Medulla oblongata (tissue), 1 donor: ENCODE measurements at regions not wholly inside any gene's neighbourhood (a gene's known extent, or its start where the extent isn't known, plus 50 kb on each side); places are given as distances from the start of the nearest gene placed in this dataset.
"Not testable (repeated sequence)": the region's sequence is repeated elsewhere in the genome, so short reads cannot be mapped to it uniquely, and the experiment has no call there.

Source experiments
- DNase-seq: peaks from one replicate; pipeline ENCODE4 v3.0.0-alpha.2; 2015; ENCODE audit errors: extremely low spot score

DNA sequence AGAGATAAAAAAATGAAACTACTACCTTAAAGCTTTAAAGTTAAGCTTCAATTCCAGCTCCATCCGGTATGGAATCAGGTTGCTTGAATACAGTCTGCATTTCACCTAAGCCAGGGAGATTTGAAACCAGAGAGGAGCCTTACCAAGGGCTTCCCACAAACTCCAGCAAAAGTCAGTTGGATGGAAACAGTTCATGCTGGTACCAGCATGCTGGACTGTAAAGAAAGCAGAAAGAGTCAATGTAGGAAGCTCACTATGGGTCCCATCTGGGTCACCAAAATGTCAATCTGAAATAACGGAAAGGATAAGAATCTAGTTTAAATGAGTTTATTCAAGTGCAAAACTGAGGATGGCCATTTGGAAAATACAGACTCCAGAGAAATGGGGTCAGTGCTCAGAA lies 65.3 kb downstream of the CDO1 start:
- no peak for DNase-seq

- no peak for DNase-seq
Observed at GRCh38 chr5:115749016-115749415, 67.4 kb downstream of the CDO1 start.

- not testable (repeated sequence) for DNase-seq
Observed at GRCh38 chr5:115739245-115739644, 77.2 kb downstream of the CDO1 start.

- no peak for DNase-seq
Observed at GRCh38 chr5:115738830-115739229, 77.6 kb downstream of the CDO1 start.

DNA sequence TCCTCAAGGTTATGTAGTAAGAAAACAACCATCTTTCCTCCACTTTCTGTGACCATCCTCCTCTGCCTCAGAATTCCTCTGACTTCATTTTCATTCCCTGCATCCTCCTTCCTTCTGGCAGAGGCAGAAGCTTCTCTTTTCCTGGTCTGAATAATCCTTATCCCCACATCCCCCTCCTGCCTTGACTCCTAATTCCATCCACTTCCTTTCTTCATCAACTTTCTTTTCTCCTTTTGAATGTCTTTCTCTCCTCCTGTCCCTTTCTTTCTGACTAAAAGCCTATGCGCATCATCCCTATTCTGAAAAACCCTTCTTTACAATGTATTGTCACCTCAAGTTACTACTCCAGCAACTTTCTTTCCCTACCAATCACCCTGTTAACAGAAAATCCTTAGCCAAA lies 79.0 kb downstream of the CDO1 start:
- no peak for DNase-seq

DNA sequence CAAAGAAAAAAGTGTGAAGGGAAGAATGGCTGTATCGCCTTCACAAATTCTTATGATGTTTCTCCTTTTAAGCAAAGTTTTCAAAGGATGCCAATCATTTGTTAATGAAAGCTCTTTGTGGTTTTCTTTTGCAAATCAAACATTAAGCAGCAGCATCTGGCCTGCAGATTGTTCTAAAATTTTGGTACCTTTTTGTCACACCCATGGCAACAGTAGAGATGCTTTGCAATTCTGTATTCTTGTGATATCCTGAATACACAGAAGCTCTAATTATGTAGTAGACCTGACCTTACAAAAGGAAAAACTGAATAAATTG lies 79.8 kb downstream of the CDO1 start:
- no peak for DNase-seq

DNA sequence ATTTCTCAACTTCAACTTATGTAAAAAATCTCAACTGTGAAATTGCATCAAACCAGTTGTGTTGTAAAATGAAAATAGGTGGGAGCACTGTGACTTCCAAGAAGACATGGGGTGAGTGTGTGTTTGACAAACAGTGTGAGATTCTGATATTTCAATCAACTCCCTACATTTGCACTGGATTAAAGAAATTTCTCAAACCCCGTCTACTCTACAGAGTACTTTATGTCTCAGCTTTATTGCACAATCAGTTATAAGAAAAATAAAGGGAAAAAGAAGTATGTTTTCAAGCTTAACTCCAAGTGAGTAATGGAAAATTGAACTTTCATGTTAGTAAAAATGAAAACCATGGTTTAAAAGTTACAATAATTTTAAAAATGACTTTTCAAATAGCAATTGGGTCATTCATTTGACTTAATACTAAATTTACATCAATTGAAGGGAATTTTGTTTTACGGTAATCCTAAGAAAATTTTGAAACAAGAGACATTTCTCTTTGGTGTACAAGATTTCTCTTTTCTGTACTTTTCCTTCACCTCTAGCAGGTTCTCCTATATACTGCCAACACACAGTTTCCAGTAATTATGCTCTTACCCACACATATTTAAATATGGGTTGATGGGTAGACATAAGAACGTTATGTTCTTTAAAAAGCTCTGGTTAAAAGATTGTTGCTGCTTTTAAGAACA lies 80.3 kb downstream of the CDO1 start:
- no peak for DNase-seq

DNA sequence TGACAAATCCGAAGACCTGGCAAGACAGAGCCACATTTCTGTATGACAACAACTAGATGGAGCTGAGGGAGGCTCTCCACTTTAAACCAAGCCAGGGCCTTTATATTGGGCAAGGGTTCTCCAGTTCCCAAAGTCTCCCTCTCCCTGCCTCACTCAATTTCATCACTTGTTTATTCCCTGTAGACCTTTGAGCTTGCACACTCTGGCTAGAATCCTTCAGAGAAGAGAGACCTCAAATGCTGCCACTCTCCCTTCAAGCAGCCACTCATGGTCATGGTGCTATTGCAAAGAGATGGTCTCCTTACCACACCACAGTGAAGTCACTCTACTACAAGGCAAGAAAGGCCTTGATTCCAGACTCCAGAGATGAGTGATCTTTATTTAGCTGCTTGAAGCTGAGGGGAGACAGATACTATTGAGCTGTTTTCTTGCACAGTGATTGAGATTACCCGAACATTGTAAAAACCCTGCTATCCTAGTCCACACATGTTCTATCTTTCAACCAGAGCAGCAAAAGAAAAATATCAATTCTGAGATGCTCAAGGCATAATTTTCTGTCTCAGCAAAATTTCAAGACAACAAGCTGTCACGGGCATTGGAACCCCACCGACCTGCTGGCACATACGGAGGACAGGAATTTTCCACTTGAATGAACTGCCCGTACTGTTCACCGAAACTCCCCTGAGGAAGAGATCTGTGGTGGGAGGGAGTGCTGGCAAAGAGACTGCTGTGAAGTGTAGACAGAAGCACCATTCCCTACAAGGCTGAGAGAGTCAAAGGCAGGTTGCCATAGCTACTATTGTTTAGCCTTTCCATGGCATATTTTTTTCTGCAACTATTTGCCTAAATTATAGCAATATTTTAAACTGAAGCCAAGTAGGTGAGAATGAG lies 81.1 kb downstream of the CDO1 start:
- no peak for DNase-seq

- no peak for DNase-seq
Observed at GRCh38 chr5:115733607-115734006, 82.9 kb downstream of the CDO1 start.

DNA sequence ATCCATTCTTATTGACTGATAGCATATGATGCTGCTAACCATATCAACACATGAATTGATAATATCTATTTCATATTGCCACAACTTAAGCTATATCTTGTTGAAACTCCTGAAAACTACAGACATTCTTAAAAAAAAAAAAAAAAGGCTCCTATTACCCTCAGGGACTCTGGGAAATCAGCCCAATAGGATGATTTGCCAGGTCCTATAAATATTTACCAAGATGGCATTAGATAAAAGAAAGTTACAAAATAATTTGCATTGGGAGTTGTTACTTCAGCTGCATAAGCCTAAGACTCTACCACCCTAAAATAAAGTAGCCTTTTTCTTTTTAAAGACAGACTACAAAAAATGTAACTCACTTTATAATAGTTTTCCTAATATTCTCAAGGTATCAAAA lies 84.4 kb downstream of the CDO1 start:
- no peak for DNase-seq

DNA sequence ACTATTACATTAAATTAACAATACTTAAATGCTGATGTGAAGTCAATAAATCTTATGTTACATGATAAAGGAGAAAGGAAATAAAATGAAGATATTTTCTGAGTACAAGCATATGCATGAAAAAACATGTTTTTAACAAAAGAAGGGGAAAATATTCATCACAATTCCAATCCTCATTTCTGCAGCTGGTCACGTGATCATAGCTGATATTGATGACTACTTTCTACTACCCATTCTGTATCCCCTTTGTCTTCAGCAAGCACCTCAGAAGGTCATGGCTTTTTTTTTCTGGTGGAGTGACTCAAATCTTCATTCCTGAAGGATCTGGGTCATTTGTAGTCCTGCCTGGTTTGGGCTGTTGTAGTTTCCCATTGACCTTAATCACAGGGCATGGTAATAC lies 90.9 kb downstream of the CDO1 start:
- DNase-seq = no peak

GRCh38 chr5:115723220-115723619 lies 93.2 kb downstream of the CDO1 start:
- DNase-seq = no peak

DNA sequence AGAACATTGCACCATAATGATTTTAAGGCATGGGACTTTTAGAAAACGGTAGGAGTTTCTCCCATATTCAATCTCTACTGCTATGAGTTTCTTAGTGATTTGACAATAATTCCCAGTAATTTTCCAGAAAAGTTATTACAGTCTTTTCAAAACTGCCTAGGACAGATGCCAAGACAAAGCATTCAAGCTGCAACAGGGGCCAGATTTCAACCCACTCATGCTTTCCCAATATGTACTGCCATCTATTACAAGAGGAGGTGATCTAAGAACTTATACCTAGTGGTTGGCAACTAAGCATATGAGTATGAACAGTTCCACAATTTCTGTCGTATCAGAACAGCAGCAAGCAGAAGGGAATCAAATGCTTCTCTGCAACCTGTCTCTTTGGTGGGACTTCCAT lies 95.1 kb upstream of the TMED7 start:
- DNase-seq = no peak

DNA sequence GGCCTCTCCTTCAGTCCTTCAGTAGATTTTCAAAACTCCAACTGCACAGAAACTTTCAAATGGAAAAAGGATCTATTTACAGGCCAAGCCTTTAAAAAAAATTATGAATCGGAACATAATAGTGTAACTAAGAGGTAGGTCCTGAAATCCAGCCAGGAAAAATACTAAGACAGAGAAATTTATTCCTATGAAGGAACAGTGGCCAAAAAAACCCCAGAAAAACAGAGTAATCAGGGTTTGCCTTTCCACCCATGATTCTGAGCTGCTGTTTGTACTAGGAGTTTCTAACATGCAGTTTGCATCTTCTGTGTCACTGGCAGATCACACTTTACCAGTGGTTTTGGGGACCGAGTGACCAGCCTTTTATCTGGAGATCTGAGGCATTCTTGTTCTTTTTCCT lies 93.1 kb upstream of the TMED7 start:
- DNase-seq = no peak

DNA sequence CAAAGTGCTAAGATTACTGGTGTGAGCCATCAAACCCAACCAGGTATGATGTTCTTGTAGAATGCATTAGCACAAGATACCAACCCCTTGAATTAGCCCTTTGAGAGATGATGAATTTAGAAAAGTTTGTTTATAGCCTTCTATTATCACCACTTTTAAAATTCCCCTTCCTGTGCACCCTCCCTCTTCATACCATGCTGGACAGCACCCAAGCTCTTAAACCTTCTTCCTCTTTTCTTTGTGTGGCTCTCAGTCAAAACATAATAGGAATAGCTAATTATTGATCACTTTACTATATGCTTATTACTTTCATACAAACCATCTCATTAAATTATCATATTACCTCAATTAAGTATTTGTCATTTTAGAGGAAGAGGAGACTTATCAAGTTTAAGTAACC lies 87.6 kb upstream of the TMED7 start:
- DNase-seq = no peak

GRCh38 chr5:115709585-115709984 lies 83.7 kb upstream of the TMED7 start:
- no peak for DNase-seq

DNA sequence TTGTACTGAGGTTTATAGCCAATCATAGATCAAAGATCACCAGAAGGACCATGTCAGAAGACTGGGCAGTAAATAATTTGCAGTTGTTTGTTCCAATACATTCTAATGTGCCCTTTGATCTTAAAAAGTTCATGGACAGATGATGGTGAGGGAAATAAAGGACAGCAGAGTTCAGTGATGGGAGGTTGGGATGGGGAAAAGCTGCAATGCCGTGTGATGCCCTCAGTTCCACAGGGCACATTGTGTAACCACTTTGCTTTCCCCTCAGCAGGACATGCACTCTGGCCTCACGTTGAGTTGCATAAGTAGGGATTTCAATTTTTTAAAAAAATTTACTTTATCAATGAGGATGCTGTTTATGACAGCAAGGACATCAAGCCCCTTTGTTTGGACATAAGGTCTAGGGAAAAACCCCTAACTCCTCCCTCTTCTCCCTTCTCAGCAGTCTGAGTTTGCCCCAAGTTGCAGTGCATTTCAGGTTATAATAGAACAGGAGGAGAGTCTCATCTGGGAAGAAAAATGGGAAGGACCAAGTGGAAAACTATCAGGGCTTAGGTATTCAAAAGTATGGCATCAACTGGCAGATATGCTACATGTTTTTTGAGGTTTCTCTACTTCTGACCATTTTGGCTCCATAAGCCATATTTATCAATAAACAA lies 83.1 kb upstream of the TMED7 start:
- no peak for DNase-seq

DNA sequence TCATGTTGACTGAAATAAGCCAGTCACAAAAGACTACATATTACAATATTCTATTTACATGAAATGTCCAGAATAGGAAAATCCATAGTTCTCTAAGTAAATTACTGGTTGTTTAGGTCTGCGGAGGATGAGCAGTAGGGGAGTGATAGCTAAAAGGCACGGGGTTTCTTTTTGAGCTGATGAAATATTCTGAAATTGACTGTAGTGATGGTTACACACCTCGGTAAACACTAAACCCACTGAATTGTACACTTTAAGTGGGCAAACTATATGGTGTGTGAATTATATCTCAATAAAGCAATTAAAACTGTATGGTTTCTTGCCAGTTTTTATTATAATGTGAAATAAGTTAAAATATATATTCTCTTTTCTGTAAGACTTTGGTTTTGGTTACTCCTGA lies 77.7 kb upstream of the TMED7 start:
- DNase-seq = no peak

- no peak for DNase-seq
Observed at GRCh38 chr5:115702025-115702424, 76.2 kb upstream of the TMED7 start.

DNA sequence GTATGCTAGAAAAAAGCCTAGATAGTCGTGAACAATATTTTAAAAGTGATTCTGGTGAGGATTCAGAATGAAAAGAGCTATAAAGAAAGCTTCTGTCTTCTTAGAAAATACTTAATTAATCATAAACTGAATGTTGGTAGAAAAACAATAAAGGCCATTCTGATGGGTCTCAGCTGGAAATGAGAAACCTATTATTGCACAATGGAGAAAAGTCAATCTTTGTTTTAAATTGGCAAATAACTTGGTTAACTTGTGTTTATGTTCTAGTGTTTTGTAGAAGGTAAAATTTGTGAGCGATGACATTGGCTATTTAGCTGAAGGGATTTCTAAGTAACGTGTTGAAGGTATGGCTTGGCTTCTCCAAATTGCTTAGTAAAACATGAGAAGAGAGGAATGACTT lies 74.1 kb upstream of the TMED7 start:
- no peak for DNase-seq

- DNase-seq = no peak
Observed at GRCh38 chr5:115696141-115696650, 70.4 kb upstream of the TMED7 start.

DNA sequence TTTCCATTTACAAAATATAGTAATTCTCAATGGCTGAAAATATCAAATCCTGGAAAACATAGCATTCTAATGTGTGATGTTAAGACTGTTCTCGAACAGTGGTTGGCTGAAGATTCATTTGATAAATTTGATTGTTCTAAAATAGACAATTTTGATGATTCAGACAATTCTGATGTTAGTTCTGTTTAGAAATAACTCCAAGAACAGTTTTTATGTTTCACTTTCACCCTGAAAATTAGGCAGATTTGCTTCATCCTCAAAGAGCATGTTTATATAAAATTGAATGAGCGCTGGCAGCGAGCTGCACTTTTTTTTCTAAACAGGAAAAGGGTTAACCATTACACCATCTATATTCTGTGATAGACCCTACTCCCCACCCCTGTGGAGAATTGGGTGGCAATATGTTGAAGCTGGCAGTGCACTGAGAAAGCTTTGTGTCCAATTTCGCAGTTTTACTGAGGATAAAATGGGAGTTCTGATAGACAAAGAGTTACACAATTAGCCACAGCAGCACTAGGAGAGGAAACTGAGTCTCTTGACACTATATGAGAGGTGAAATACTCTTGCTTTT lies 69.6 kb upstream of the TMED7 start:
- no peak for DNase-seq
